K562 (cell line): ENCODE measurements at regions not wholly inside any gene's neighbourhood (a gene's known extent, or its start where the extent isn't known, plus 50 kb on each side); places are given as distances from the start of the nearest gene placed in this dataset.

Experiments used
- ATAC-seq: fragments of 200-7000 bp; cut with Tn5 transposase; 3 replicates; pipeline ENCODE4 v1.9.1; 2020; ENCODE audit warnings: moderate library complexity
- BruUV-seq: library from RNA; stranded (reverse); fragments of 400-500 nt; replicated peaks from 2 replicates; lab custom pipeline; 2021; lab: Mats Ljungman, UMichigan
- CTCF ChIA-PET: fragments of 300-600 bp; formaldehyde crosslinking; extraction: SDS; loops from one replicate; lab custom pipeline; 2021; ENCODE audit warnings: low intra/inter-chr PET ratio; lab: Yijun Ruan, JAX
- POLR2A ChIA-PET: fragments of 300-600, 350-650 bp; sonication (Branson Sonifier 250); formaldehyde crosslinking; extraction: SDS; loops from one replicate; lab custom pipeline; 2021; ENCODE audit warnings: antibody characterized with exemption, inconsistent platforms; lab: Yijun Ruan, JAX
- DNase-seq, 4 experiments: peaks; one replicate each; pipeline versions ENCODE4 v3.0.0 to v3.0.0-alpha.2; 2011 to 2018; ENCODE audit warnings: low spot score in 3 of 4, mixed read lengths in 3 of 4; ENCODE audit errors: extremely low read depth in 1 of 4
- FAIRE-seq: peaks from 2 replicates; lab custom pipeline; 2011; peaks lifted over from hg19 to GRCh38; lab: Jason Lieb, UNC
- H2AFZ ChIP-seq: 2 replicates; pipeline ENCODE4 v1.6.0; 2011; ENCODE audit warnings: low read depth, low read length, control low read depth, inconsistent platforms
- H3K27ac ChIP-seq: fragments of 200-600 bp; 3 replicates; pipeline ENCODE4 v1.8.0; 2011; ENCODE audit warnings: low read depth, mild to moderate bottlenecking, control low read depth, inconsistent platforms, low read length, moderate library complexity, mixed read lengths; ENCODE audit errors: extremely low read depth
- H3K27me3 ChIP-seq, 2 experiments: fragments of 300-600 bp in 1 of 2; 2 replicates in 1 of 2; 3 replicates in 1 of 2; pipeline versions ENCODE4 v1.6.0 to v1.8.0; 2011; ENCODE audit warnings: inconsistent platforms in 2 of 2, low read length in 2 of 2, mild to moderate bottlenecking in 1 of 2, mixed read lengths in 1 of 2, moderate library complexity in 1 of 2; ENCODE audit not compliant: control insufficient read depth in 2 of 2, insufficient read depth in 2 of 2
- H3K36me3 ChIP-seq: fragments of 300-600 bp; 3 replicates; pipeline ENCODE4 v1.8.0; 2011; ENCODE audit warnings: mild to moderate bottlenecking, low read length, inconsistent platforms; ENCODE audit not compliant: control insufficient read depth, insufficient read depth
- H3K4me1 ChIP-seq, 2 experiments: fragments of 200-600 bp in 1 of 2; replicated peaks in 1 of 2; 2 replicates in 1 of 2; 3 replicates in 1 of 2; pipeline versions ENCODE4 v1.5.1 to v1.8.0; 2011; ENCODE audit warnings: inconsistent platforms in 2 of 2, low read length in 2 of 2, mild to moderate bottlenecking in 1 of 2, mixed read lengths in 1 of 2, moderate library complexity in 1 of 2; ENCODE audit not compliant: control insufficient read depth in 2 of 2, insufficient read depth in 2 of 2
- H3K4me2 ChIP-seq: 2 replicates; pipeline ENCODE4 v1.6.1; 2011; ENCODE audit warnings: low read length, control low read depth, inconsistent platforms, mixed read lengths; ENCODE audit not compliant: insufficient read depth
- H3K4me3 ChIP-seq: fragments of 200-600 bp; sonication (generic), shearing (Covaris generic); 2 replicates; pipeline ENCODE4 v1.5.1; 2016; ENCODE audit warnings: control low read depth, inconsistent platforms
- H3K79me2 ChIP-seq: fragments of 200-600 bp; 3 replicates; pipeline ENCODE4 v1.8.0; 2011; ENCODE audit warnings: low read length, inconsistent platforms; ENCODE audit not compliant: control insufficient read depth, insufficient read depth
- H3K9ac ChIP-seq, 2 experiments: 2 replicates each; pipeline versions ENCODE4 v1.6.0 to v1.6.1; 2011; ENCODE audit warnings: low read depth in 2 of 2, low read length in 2 of 2, control low read depth in 1 of 2, inconsistent platforms in 1 of 2, mild to moderate bottlenecking in 1 of 2, mixed read lengths in 1 of 2; ENCODE audit not compliant: insufficient read depth in 1 of 2
- H3K9me1 ChIP-seq: one replicate; pipeline ENCODE4 v1.6.0; 2011; ENCODE audit warnings: inconsistent platforms, mild to moderate bottlenecking, low read length, moderate library complexity; ENCODE audit not compliant: control insufficient read depth, insufficient read depth
- H3K9me3 ChIP-seq: replicated peaks from 2 replicates; pipeline ENCODE4 v1.5.1; 2011; ENCODE audit warnings: low read depth, low read length, inconsistent platforms; ENCODE audit not compliant: control insufficient read depth, insufficient read depth
- H4K20me1 ChIP-seq: replicated peaks from 2 replicates; pipeline ENCODE4 v1.6.1; 2011; ENCODE audit warnings: low read length, inconsistent platforms, mixed read lengths; ENCODE audit not compliant: control insufficient read depth, insufficient read depth
- CHD1 ChIP-seq: fragments of 200-600 bp; sonication (generic); IDR thresholded peaks from one replicate; pipeline ENCODE4 v1.6.1; 2012; ENCODE audit warnings: mild to moderate bottlenecking, moderate library complexity, low read length, inconsistent platforms
- MED1 ChIP-seq: sonication (generic); formaldehyde crosslinking; IDR thresholded peaks from 2 replicates; pipeline ENCODE4 v1.8.1; 2023; ENCODE audit warnings: missing genetic modification reagents, borderline replicate concordance
- PRPF4 ChIP-seq: fragments of 200-400 bp; formaldehyde crosslinking; IDR thresholded peaks from one replicate; pipeline ENCODE4 v1.6.1; 2017; ENCODE audit warnings: low read length, low read depth, mild to moderate bottlenecking; ENCODE audit not compliant: insufficient read depth, poor library complexity, severe bottlenecking
- TFAM ChIP-seq: fragments of 250-450 bp; sonication (Bioruptor Pico); conservative IDR thresholded peaks from 2 replicates; pipeline ENCODE4 v1.5.0; 2021; ENCODE audit warnings: mild to moderate bottlenecking, moderate library complexity
- WGBS: fragments of 100-300 bp; shearing (Covaris generic); methylation state at CpG from one replicate; pipeline ENCODE4 v1.1.6; 2016; ENCODE audit warnings: low coverage, mixed read lengths; ENCODE audit not compliant: insufficient coverage; ENCODE audit errors: missing lambda C conversion rate; 5-methylcytosine and 5-hydroxymethylcytosine counted together
- in situ Hi-C: fragments of 300-500 bp; cut with MboI; formaldehyde crosslinking; loops from 4 replicates; pipeline ENCODE4 v1.15.0; 2018; ENCODE audit warnings: inconsistent platforms, mixed read lengths
- intact Hi-C: fragments of 100-400 bp; cut with micrococcal nuclease; formaldehyde crosslinking; loops from 2 replicates; pipeline ENCODE4 v1.14.2; 2022
- TF ChIP-seq, protein P1 (sequence below): fragments of 450-650 bp; formaldehyde crosslinking; IDR thresholded peaks from 2 replicates; pipeline ENCODE4 v1.4.0; 2020; ENCODE audit warnings: mild to moderate bottlenecking, mixed read lengths

GRCh38 chr13:58611117-58611516 lies 979.6 kb downstream of the PCDH17 start:
- Histone ChIP-seq H3K4me1 (no peaks in the 10 kb centered on the region), H3K79me2 (no peaks in the 10 kb centered on the region), H3K36me3 (no peaks in the 10 kb centered on the region), H3K9ac (no peak overlapping the region), H3K9me3 (no peaks in the 10 kb centered on the region), H3K9me1 (no peaks in the 10 kb centered on the region), H3K27ac (no peak overlapping the region), H3K4me2 (no peak overlapping the region), H2AFZ (no peak overlapping the region), H4K20me1 (no peaks in the 10 kb centered on the region), H3K4me3 (no peak overlapping the region), H3K27me3 (no peaks in the 10 kb centered on the region)
- DNase-seq (no peak), FAIRE-seq (no peak), ATAC-seq (no peak)
- BruUV-seq = no TSS peak
- ChIA-PET POLR2A (no interaction called here), CTCF (no interaction called here)
- intact Hi-C loops = no loop called here
- TF ChIP-seq, protein P1, sequence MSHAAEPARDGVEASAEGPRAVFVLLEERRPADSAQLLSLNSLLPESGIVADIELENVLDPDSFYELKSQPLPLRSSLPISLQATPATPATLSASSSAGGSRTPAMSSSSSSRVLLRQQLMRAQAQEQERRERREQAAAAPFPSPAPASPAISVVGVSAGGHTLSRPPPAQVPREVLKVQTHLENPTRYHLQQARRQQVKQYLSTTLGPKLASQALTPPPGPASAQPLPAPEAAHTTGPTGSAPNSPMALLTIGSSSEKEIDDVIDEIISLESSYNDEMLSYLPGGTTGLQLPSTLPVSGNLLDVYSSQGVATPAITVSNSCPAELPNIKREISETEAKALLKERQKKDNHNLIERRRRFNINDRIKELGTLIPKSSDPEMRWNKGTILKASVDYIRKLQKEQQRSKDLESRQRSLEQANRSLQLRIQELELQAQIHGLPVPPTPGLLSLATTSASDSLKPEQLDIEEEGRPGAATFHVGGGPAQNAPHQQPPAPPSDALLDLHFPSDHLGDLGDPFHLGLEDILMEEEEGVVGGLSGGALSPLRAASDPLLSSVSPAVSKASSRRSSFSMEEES (CRISPR knock-in tag) = no peak
- TF ChIP-seq PRPF4 (no peak), TFAM (CRISPR knock-in tag) (no peak), CHD1 (no peak), MED1 (CRISPR knock-in tag) (no peak)
- in situ Hi-C loops = no loop called here
- 2% methylated on average over 7 of the region's 11 CpGs for WGBS
